ENCODE measurements at regions not wholly inside any gene's neighbourhood (a gene's known extent, or its start where the extent isn't known, plus 50 kb on each side); places are given as distances from the start of the nearest gene placed in this dataset.
"Not testable (repeated sequence)": the region's sequence is repeated elsewhere in the genome, so short reads cannot be mapped to it uniquely, and the experiment has no call there.

DNA sequence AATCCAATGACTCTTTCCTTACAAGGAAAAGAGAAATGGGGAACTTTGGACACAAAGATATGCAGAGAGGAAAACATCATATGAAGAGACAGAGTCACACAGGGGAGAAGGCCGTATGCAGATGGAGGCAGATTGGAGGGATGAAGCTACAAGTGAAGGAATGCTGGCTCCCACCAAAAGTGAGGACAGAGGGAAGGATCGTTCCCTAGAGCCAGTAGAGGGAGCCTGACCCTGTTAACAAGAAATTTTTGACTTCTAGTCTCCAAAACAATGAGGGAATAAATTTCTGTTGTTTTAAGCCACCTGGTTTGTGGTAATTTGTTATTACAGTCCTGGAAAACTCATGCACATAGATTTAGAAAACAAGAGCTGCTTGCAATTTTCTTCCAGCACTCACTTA is 169.3 kb downstream of the PMAIP1 start:
- Histone ChIP-seq H3K4me3 (no peak overlapping the region), H3K4me1 (no peaks in the 10 kb centered on the region), H3K36me3 (no peaks in the 10 kb centered on the region), H3K27me3 (no peaks in the 10 kb centered on the region), H3K9me3 (no peaks in the 10 kb centered on the region), H3K27ac (no peak overlapping the region)
- DNase-seq (ENCODE audit: low spot score): no peak
- TF ChIP-seq, protein P1, sequence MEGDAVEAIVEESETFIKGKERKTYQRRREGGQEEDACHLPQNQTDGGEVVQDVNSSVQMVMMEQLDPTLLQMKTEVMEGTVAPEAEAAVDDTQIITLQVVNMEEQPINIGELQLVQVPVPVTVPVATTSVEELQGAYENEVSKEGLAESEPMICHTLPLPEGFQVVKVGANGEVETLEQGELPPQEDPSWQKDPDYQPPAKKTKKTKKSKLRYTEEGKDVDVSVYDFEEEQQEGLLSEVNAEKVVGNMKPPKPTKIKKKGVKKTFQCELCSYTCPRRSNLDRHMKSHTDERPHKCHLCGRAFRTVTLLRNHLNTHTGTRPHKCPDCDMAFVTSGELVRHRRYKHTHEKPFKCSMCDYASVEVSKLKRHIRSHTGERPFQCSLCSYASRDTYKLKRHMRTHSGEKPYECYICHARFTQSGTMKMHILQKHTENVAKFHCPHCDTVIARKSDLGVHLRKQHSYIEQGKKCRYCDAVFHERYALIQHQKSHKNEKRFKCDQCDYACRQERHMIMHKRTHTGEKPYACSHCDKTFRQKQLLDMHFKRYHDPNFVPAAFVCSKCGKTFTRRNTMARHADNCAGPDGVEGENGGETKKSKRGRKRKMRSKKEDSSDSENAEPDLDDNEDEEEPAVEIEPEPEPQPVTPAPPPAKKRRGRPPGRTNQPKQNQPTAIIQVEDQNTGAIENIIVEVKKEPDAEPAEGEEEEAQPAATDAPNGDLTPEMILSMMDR (IDR thresholded peaks at IDR 0.05): no peak

GRCh38 chr18:60067426-60068210 is 167.8 kb downstream of the PMAIP1 start:
- no peak for DNase-seq (ENCODE audit: low spot score)
- no peaks in the 10 kb centered on the region for H3K27me3 ChIP-seq
- H3K36me3 ChIP-seq: no peaks in the 10 kb centered on the region
- no peaks in the 10 kb centered on the region for H3K4me1 ChIP-seq
- no peak overlapping the region for H3K27ac ChIP-seq
- H3K9me3 ChIP-seq: no peaks in the 10 kb centered on the region
- TF ChIP-seq, protein P1 (IDR thresholded peaks at IDR 0.05): no peak
- H3K4me3 ChIP-seq: no peak overlapping the region

DNA sequence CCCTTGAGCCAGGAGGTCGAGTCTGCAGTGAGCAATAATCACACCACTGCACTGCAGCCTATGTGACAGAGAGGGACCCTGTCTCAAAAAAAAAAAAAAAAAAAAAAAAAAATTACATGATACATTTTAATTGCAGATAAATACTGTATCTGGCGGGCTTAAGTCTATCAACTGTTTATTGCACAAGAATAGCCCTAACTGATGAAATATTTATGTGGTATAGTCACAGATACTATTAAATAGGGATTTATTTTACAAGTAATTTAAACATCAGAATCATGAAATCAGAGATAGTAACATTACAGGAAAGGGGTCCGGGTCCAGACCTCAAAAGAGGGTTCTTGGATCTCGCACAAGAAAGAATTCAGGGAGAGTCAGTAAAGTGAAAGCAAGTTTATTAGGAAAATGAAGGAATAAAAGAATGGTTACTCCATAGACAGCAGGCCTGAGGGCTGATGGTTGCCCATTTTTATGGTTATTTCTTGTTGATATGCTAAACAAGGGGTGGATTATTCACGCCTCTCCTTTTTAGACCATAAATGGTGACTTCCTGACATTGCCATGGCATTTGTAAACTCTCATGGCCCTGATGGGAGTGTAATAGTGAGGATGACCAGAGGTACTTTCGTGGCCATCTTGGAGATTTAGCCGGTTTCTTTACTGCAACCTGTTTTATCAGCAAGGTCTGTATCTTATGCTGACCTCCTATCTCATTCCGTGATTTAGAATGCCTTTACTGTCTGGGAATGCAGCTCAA is 166.6 kb downstream of the PMAIP1 start:
- Histone ChIP-seq H3K27ac (no peak overlapping the region), H3K27me3 (no peaks in the 10 kb centered on the region), H3K36me3 (no peaks in the 10 kb centered on the region), H3K4me3 (no peak overlapping the region), H3K9me3 (no peaks in the 10 kb centered on the region), H3K4me1 (no peaks in the 10 kb centered on the region)
- no peak for DNase-seq (ENCODE audit: low spot score)
- TF ChIP-seq, protein P1 (IDR thresholded peaks at IDR 0.05): no peak

DNA sequence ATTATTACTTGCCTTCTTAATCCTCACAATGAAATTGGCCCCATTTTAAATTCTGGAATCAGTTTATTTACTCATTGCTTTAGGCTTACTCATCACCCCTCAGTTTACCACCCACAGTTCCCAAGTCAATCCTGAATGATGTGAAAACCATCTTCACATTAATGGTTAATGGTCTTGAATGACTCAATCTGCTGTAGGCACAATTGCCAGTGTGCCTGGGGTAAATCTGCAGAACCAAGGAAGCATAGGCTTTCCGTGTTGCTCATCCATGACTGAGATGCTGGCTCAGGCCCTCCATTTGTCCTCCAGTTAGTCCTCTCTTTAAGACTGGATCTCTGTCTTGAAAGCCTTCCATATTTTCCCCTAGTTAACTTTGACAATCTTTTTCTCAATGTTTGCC is 164.5 kb downstream of the PMAIP1 start:
- TF ChIP-seq, protein P1 (IDR thresholded peaks at IDR 0.05): no peak
- Histone ChIP-seq H3K27ac (no peak overlapping the region), H3K4me3 (no peak overlapping the region), H3K4me1 (no peaks in the 10 kb centered on the region), H3K9me3 (no peaks in the 10 kb centered on the region), H3K27me3 (no peaks in the 10 kb centered on the region), H3K36me3 (no peaks in the 10 kb centered on the region)
- DNase-seq (ENCODE audit: low spot score): no peak

GRCh38 chr18:60062831-60063230 is 163.0 kb downstream of the PMAIP1 start:
- H3K36me3 ChIP-seq; H3K9me3 ChIP-seq; H3K4me1 ChIP-seq; H3K27me3 ChIP-seq; H3K27ac ChIP-seq; DNase-seq (ENCODE audit: low spot score); H3K4me3 ChIP-seq: not testable (repeated sequence)

- DNase-seq (ENCODE audit: low spot score): no peak
- no peaks in the 10 kb centered on the region for H3K9me3 ChIP-seq
- TF ChIP-seq, protein P1 (IDR thresholded peaks at IDR 0.05): no peak
These were observed 162.6 kb downstream of the PMAIP1 start for GRCh38 chr18:60062396-60062795.

More at GRCh38 chr18:60062396-60062795, 162.6 kb downstream of the PMAIP1 start:
- Histone ChIP-seq H3K27ac (no peak overlapping the region), H3K4me3 (no peak overlapping the region), H3K27me3 (no peaks in the 10 kb centered on the region), H3K4me1 (no peaks in the 10 kb centered on the region), H3K36me3 (no peaks in the 10 kb centered on the region)
